Smooth muscle cell (in vitro differentiated cells): ENCODE measurements at regions not wholly inside any gene's neighbourhood (a gene's known extent, or its start where the extent isn't known, plus 50 kb on each side); places are given as distances from the start of the nearest gene placed in this dataset.

ENCODE experiments used
- DNase-seq: peaks from one replicate; lab custom pipeline; 2025; ENCODE audit not compliant: unreplicated experiment; lab: John Stamatoyannopoulos, UW
- H2AFZ ChIP-seq: fragments of 200-600 bp; sonication (generic); 2 replicates; pipeline ENCODE4 v1.6.0; 2016; ENCODE audit warnings: antibody characterized with exemption, low read depth, mild to moderate bottlenecking
- H3F3A ChIP-seq: fragments of 200-600 bp; sonication (generic); 2 replicates; pipeline ENCODE4 v1.6.0; 2017; ENCODE audit warnings: antibody characterized with exemption, low read depth
- H3K27ac ChIP-seq: fragments of 200-600 bp; sonication (generic); 2 replicates; pipeline ENCODE4 v1.5.1; 2016; ENCODE audit warnings: low read depth, mild to moderate bottlenecking
- H3K27me3 ChIP-seq: fragments of 200-600 bp; sonication (generic); 2 replicates; pipeline ENCODE4 v1.6.1; 2016; ENCODE audit warnings: low read depth, mild to moderate bottlenecking
- H3K36me3 ChIP-seq: fragments of 200-600 bp; sonication (generic); 2 replicates; pipeline ENCODE4 v1.5.1; 2016; ENCODE audit warnings: low read depth
- H3K4me1 ChIP-seq: fragments of 200-600 bp; sonication (generic); 2 replicates; pipeline ENCODE4 v1.5.1; 2016; ENCODE audit warnings: low read depth
- H3K4me2 ChIP-seq: fragments of 200-600 bp; sonication (generic); 2 replicates; pipeline ENCODE4 v1.6.0; 2016; ENCODE audit warnings: mild to moderate bottlenecking
- H3K4me3 ChIP-seq: fragments of 200-600 bp; sonication (generic); 2 replicates; pipeline ENCODE4 v1.5.1; 2016; ENCODE audit warnings: mild to moderate bottlenecking
- H3K79me2 ChIP-seq: fragments of 200-600 bp; sonication (generic); 2 replicates; pipeline ENCODE4 v1.6.0; 2016; ENCODE audit warnings: low read depth, mild to moderate bottlenecking
- H3K9ac ChIP-seq: fragments of 200-600 bp; sonication (generic); 2 replicates; pipeline ENCODE4 v1.6.0; 2016; ENCODE audit warnings: low read depth
- H3K9me3 ChIP-seq: fragments of 200-600 bp; sonication (generic); replicated peaks from 2 replicates; pipeline ENCODE4 v1.5.1; 2016; ENCODE audit warnings: low read depth
- H4K20me1 ChIP-seq: fragments of 200-600 bp; sonication (generic); 2 replicates; pipeline ENCODE4 v1.6.0; 2016; ENCODE audit warnings: low read depth
- CTCF ChIP-seq: fragments of 200-600 bp; sonication (generic); IDR thresholded peaks from 2 replicates; pipeline ENCODE4 v1.5.1; 2017; ENCODE audit warnings: borderline replicate concordance, mild to moderate bottlenecking, antibody characterized with exemption; ENCODE audit not compliant: insufficient read depth, poor library complexity, severe bottlenecking
- WGBS: methylation state at CpG from one replicate; pipeline ENCODE4 v1.1.7; 2016; ENCODE audit warnings: low lambda C conversion rate; 5-methylcytosine and 5-hydroxymethylcytosine counted together

- Histone ChIP-seq H3K9me3 (no peaks in the 10 kb centered on the region), H3K4me3 (no peak overlapping the region), H3K36me3 (no peaks in the 10 kb centered on the region), H3K79me2 (no peaks in the 10 kb centered on the region), H3K4me2 (no peak overlapping the region), H3K4me1 (no peaks in the 10 kb centered on the region), H3F3A (peaks cover 5% of the 10 kb centered on the region), H3K27ac (no peak overlapping the region), H3K27me3 (no peaks in the 10 kb centered on the region), H2AFZ (no peak overlapping the region), H3K9ac (no peak overlapping the region), H4K20me1 (no peaks in the 10 kb centered on the region)
- 65% methylated on average over 2 of the region's 2 CpGs for WGBS
- no peak for DNase-seq
- TF ChIP-seq CTCF = no peak
Observed at GRCh38 chr4:10369517-10369916, 87.7 kb downstream of the ZNF518B start.

- Histone ChIP-seq H3K9ac (no peak overlapping the region), H3K4me3 (no peak overlapping the region), H3K27ac (no peak overlapping the region), H3K9me3 (no peaks in the 10 kb centered on the region), H4K20me1 (no peaks in the 10 kb centered on the region), H3K36me3 (no peaks in the 10 kb centered on the region), H2AFZ (no peak overlapping the region), H3K79me2 (no peaks in the 10 kb centered on the region), H3F3A (peaks cover 5% of the 10 kb centered on the region), H3K4me2 (peak overlapping the region; percentile 3), H3K4me1 (no peaks in the 10 kb centered on the region), H3K27me3 (peaks cover 5% of the 10 kb centered on the region)
- DNase-seq = no peak
- TF ChIP-seq CTCF = no peak
Observed at GRCh38 chr4:10366628-10367027, 90.6 kb downstream of the ZNF518B start.

GRCh38 chr4:10364194-10364593, 93.0 kb downstream of the ZNF518B start:
- WGBS = 96% methylated on average over 2 of the region's 2 CpGs

More at GRCh38 chr4:10364194-10364593, 93.0 kb downstream of the ZNF518B start:
- Histone ChIP-seq H3K9me3 (no peaks in the 10 kb centered on the region), H3K9ac (no peak overlapping the region), H3K4me2 (no peak overlapping the region), H3F3A (peaks cover 5% of the 10 kb centered on the region), H3K4me1 (no peaks in the 10 kb centered on the region), H3K36me3 (no peaks in the 10 kb centered on the region), H3K27me3 (peaks cover 5% of the 10 kb centered on the region), H2AFZ (no peak overlapping the region), H3K4me3 (no peak overlapping the region), H3K79me2 (no peaks in the 10 kb centered on the region), H3K27ac (no peak overlapping the region), H4K20me1 (no peaks in the 10 kb centered on the region)
- DNase-seq = no peak
- TF ChIP-seq CTCF = no peak
